GM23338 (cell line): ENCODE measurements at regions not wholly inside any gene's neighbourhood (a gene's known extent, or its start where the extent isn't known, plus 50 kb on each side); places are given as distances from the start of the nearest gene placed in this dataset.
A peak's percentile ranks its signal among the peaks of the same experiment; 100 is the strongest.

Experiments used
- ATAC-seq: fragments of 200-7000 bp; cut with Tn5 transposase; 3 replicates; pipeline ENCODE4 v1.9.1; 2020
- DNase-seq: peaks from one replicate; pipeline ENCODE4 v3.0.0-alpha.2; 2015; ENCODE audit warnings: low spot score
- H2AFZ ChIP-seq: fragments of 200-600 bp; sonication (generic); 2 replicates; pipeline ENCODE4 v1.8.0; 2016; ENCODE audit warnings: antibody characterized with exemption, mild to moderate bottlenecking, moderate library complexity
- H3F3A ChIP-seq: fragments of 200-600 bp; sonication (generic); replicated peaks from 2 replicates; pipeline ENCODE4 v1.8.0; 2017; ENCODE audit warnings: antibody characterized with exemption, mixed run types, low read depth
- H3K27ac ChIP-seq: fragments of 200-600 bp; sonication (generic); 2 replicates; pipeline ENCODE4 v1.6.1; 2016; ENCODE audit warnings: low read depth
- H3K27me3 ChIP-seq: fragments of 200-600 bp; sonication (generic); 2 replicates; pipeline ENCODE4 v1.8.0; 2016; ENCODE audit warnings: mild to moderate bottlenecking, mixed run types, moderate library complexity; ENCODE audit not compliant: insufficient read depth
- H3K36me3 ChIP-seq: fragments of 200-600 bp; sonication (generic); 2 replicates; pipeline ENCODE4 v1.8.0; 2016; ENCODE audit warnings: mild to moderate bottlenecking; ENCODE audit not compliant: insufficient read depth
- H3K4me1 ChIP-seq: fragments of 200-600 bp; sonication (generic); 2 replicates; pipeline ENCODE4 v1.8.0; 2016; ENCODE audit warnings: mild to moderate bottlenecking, moderate library complexity; ENCODE audit not compliant: insufficient read depth
- H3K4me2 ChIP-seq: fragments of 200-600 bp; sonication (generic); 2 replicates; pipeline ENCODE4 v1.7.1; 2017; ENCODE audit warnings: mixed run types
- H3K4me3 ChIP-seq: fragments of 200-600 bp; sonication (generic); 2 replicates; pipeline ENCODE4 v1.6.1; 2016; ENCODE audit warnings: mixed run types
- H3K79me2 ChIP-seq: fragments of 200-600 bp; sonication (generic); replicated peaks from 2 replicates; pipeline ENCODE4 v1.8.0; 2017; ENCODE audit warnings: mild to moderate bottlenecking; ENCODE audit not compliant: insufficient read depth
- H3K9me2 ChIP-seq: fragments of 200-600 bp; sonication (generic); 2 replicates; pipeline ENCODE4 v1.8.0; 2017; ENCODE audit not compliant: insufficient read depth
- H4K20me1 ChIP-seq: fragments of 200-600 bp; sonication (generic); replicated peaks from 2 replicates; pipeline ENCODE4 v1.8.0; 2017; ENCODE audit warnings: mild to moderate bottlenecking; ENCODE audit not compliant: insufficient read depth
- H3K27ac Mint-ChIP-seq: 2 replicates; pipeline ENCODE4 v1.8.0; 2020; ENCODE audit warnings: inconsistent platforms, mild to moderate bottlenecking, moderate library complexity, mixed read lengths
- H3K27me3 Mint-ChIP-seq: 3 replicates; pipeline ENCODE4 v1.8.0; 2022; ENCODE audit warnings: low read depth, mild to moderate bottlenecking, moderate library complexity, mixed read lengths, inconsistent platforms; ENCODE audit not compliant: insufficient read depth, poor library complexity
- H3K36me3 Mint-ChIP-seq: 3 replicates; pipeline ENCODE4 v1.8.0; 2021; ENCODE audit warnings: low read depth, mild to moderate bottlenecking, inconsistent platforms, moderate library complexity, mixed read lengths
- H3K4me1 Mint-ChIP-seq: 3 replicates; pipeline ENCODE4 v1.8.0; 2020; ENCODE audit warnings: mild to moderate bottlenecking, inconsistent platforms, mixed read lengths
- H3K4me3 Mint-ChIP-seq: 3 replicates; pipeline ENCODE4 v1.8.0; 2021; ENCODE audit warnings: moderate library complexity, mild to moderate bottlenecking, inconsistent platforms, mixed read lengths
- H3K9me3 Mint-ChIP-seq: 3 replicates; pipeline ENCODE4 v1.8.0; 2020; ENCODE audit warnings: moderate library complexity, mild to moderate bottlenecking, inconsistent platforms, mixed read lengths
- CTCF ChIP-seq, 2 experiments: fragments of 200-600 bp in 1 of 2; sonication (generic) in 1 of 2; conservative IDR thresholded peaks; 2 replicates each; pipeline versions ENCODE4 v1.5.1 to v1.6.1; 2016 to 2017; ENCODE audit warnings: antibody characterized with exemption in 2 of 2, low read depth in 2 of 2, mild to moderate bottlenecking in 2 of 2, moderate library complexity in 1 of 2
- ETS1 ChIP-seq: IDR thresholded peaks from 2 replicates; pipeline ENCODE4 v1.6.1; 2016; ENCODE audit warnings: antibody characterized with exemption
- EZH2phosphoT487 ChIP-seq: fragments of 200-600 bp; sonication (generic); IDR thresholded peaks from one replicate; pipeline ENCODE4 v1.8.1; 2018; ENCODE audit warnings: antibody characterized with exemption; ENCODE audit not compliant: unreplicated experiment
- NANOG ChIP-seq: IDR thresholded peaks from 2 replicates; pipeline ENCODE4 v1.6.1; 2016; ENCODE audit warnings: antibody characterized with exemption, borderline replicate concordance
- STAT1 ChIP-seq: IDR thresholded peaks from one replicate; pipeline ENCODE4 v1.6.1; 2016; ENCODE audit warnings: antibody characterized with exemption; ENCODE audit not compliant: unreplicated experiment
- ZNF114 ChIP-seq: fragments of 250-450 bp; sonication (Bioruptor Pico); IDR thresholded peaks from 2 replicates; pipeline ENCODE4 v1.5.0; 2020; ENCODE audit warnings: mild to moderate bottlenecking, moderate library complexity
- ZNF331 ChIP-seq: fragments of 250-450 bp; sonication (Bioruptor Pico); IDR thresholded peaks from 2 replicates; pipeline ENCODE4 v1.5.0; 2020; ENCODE audit warnings: low read depth, mild to moderate bottlenecking, moderate library complexity
- TF ChIP-seq, protein P1 (sequence below): fragments of 250-450 bp; sonication (Bioruptor Pico); IDR thresholded peaks from 2 replicates; pipeline ENCODE4 v1.5.0; 2020; ENCODE audit warnings: mild to moderate bottlenecking, moderate library complexity

GRCh38 chr6:63509652-63510352, 62.5 kb upstream of the LOC128125822 start:
- Histone ChIP-seq H3K4me1 (no peaks in the 10 kb centered on the region), H4K20me1 (no peaks in the 10 kb centered on the region), H3K27ac (no peak overlapping the region), H2AFZ (0 out of 2 replicates have a peak overlapping the region, but pooled peaks have one; percentile 21), H3F3A (no peaks in the 10 kb centered on the region), H3K36me3 (no peaks in the 10 kb centered on the region), H3K4me2 (no peak overlapping the region), H3K9me2 (no peaks in the 10 kb centered on the region), H3K79me2 (no peaks in the 10 kb centered on the region), H3K4me3 (no peak overlapping the region), H3K27me3 (no peaks in the 10 kb centered on the region)
- H3K9me3 Mint-ChIP-seq: peaks cover 7% of the 10 kb centered on the region; the same call in 2 of the 3 replicates
- DNase-seq (no peak), ATAC-seq (peak; percentile 58)
- no peak overlapping the region for H3K4me3 Mint-ChIP-seq
- H3K27ac Mint-ChIP-seq: no peak overlapping the region
- H3K4me1 Mint-ChIP-seq: no peaks in the 10 kb centered on the region; the same call in 2 of the 3 replicates
- H3K36me3 Mint-ChIP-seq: no peaks in the 10 kb centered on the region
- peaks cover 1% of the 10 kb centered on the region for H3K27me3 Mint-ChIP-seq
- TF ChIP-seq ZNF114 (CRISPR knock-in tag) (no peak), STAT1 (no peak), ZNF331 (CRISPR knock-in tag) (no peak), CTCF (conservative IDR thresholded peaks at IDR 0.05; ENCODE audit: low read depth in 2 of 2) (no peak), EZH2phosphoT487 (no peak), ETS1 (no peak), NANOG (no peak)
- TF ChIP-seq, protein P1, sequence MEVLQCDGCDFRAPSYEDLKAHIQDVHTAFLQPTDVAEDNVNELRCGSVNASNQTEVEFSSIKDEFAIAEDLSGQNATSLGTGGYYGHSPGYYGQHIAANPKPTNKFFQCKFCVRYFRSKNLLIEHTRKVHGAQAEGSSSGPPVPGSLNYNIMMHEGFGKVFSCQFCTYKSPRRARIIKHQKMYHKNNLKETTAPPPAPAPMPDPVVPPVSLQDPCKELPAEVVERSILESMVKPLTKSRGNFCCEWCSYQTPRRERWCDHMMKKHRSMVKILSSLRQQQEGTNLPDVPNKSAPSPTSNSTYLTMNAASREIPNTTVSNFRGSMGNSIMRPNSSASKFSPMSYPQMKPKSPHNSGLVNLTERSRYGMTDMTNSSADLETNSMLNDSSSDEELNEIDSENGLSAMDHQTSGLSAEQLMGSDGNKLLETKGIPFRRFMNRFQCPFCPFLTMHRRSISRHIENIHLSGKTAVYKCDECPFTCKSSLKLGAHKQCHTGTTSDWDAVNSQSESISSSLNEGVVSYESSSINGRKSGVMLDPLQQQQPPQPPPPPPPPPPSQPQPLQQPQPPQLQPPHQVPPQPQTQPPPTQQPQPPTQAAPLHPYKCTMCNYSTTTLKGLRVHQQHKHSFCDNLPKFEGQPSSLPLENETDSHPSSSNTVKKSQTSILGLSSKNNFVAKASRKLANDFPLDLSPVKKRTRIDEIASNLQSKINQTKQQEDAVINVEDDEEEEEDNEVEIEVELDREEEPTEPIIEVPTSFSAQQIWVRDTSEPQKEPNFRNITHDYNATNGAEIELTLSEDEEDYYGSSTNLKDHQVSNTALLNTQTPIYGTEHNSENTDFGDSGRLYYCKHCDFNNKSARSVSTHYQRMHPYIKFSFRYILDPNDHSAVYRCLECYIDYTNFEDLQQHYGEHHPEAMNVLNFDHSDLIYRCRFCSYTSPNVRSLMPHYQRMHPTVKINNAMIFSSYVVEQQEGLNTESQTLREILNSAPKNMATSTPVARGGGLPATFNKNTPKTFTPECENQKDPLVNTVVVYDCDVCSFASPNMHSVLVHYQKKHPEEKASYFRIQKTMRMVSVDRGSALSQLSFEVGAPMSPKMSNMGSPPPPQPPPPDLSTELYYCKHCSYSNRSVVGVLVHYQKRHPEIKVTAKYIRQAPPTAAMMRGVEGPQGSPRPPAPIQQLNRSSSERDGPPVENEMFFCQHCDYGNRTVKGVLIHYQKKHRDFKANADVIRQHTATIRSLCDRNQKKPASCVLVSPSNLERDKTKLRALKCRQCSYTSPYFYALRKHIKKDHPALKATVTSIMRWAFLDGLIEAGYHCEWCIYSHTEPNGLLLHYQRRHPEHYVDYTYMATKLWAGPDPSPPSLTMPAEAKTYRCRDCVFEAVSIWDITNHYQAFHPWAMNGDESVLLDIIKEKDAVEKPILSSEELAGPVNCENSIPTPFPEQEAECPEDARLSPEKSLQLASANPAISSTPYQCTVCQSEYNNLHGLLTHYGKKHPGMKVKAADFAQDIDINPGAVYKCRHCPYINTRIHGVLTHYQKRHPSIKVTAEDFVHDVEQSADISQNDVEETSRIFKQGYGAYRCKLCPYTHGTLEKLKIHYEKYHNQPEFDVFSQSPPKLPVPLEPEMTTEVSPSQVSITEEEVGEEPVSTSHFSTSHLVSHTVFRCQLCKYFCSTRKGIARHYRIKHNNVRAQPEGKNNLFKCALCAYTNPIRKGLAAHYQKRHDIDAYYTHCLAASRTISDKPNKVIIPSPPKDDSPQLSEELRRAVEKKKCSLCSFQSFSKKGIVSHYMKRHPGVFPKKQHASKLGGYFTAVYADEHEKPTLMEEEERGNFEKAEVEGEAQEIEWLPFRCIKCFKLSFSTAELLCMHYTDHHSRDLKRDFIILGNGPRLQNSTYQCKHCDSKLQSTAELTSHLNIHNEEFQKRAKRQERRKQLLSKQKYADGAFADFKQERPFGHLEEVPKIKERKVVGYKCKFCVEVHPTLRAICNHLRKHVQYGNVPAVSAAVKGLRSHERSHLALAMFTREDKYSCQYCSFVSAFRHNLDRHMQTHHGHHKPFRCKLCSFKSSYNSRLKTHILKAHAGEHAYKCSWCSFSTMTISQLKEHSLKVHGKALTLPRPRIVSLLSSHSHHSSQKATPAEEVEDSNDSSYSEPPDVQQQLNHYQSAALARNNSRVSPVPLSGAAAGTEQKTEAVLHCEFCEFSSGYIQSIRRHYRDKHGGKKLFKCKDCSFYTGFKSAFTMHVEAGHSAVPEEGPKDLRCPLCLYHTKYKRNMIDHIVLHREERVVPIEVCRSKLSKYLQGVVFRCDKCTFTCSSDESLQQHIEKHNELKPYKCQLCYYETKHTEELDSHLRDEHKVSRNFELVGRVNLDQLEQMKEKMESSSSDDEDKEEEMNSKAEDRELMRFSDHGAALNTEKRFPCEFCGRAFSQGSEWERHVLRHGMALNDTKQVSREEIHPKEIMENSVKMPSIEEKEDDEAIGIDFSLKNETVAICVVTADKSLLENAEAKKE: no peak
